Prostate gland (tissue), 2 donors: ENCODE measurements at regions not wholly inside any gene's neighbourhood (a gene's known extent, or its start where the extent isn't known, plus 50 kb on each side); places are given as distances from the start of the nearest gene placed in this dataset.

Experiments used
- DNase-seq: peaks from one replicate; pipeline ENCODE4 v3.0.0-alpha.2; 2019; ENCODE audit warnings: low spot score
- H3K27ac ChIP-seq, 2 donors: fragments of 200-600 bp; sonication (generic); 2 replicates each; pipeline ENCODE4 v1.5.1; 2017 to 2019
- H3K27me3 ChIP-seq: fragments of 200-600 bp; sonication (generic); replicated peaks from 2 replicates; pipeline ENCODE4 v1.5.1; 2019; ENCODE audit not compliant: insufficient read depth
- H3K36me3 ChIP-seq, 2 donors: fragments of 200-600 bp; sonication (generic); 1 replicate in 1 of 2; 2 replicates in 1 of 2; pipeline versions ENCODE4 v1.5.1 to v1.8.1; 2017 to 2019
- H3K4me1 ChIP-seq: fragments of 200-600 bp; sonication (generic); replicated peaks from 2 replicates; pipeline ENCODE4 v1.5.1; 2019
- H3K4me3 ChIP-seq, 2 donors: fragments of 200-600 bp; sonication (generic); 2 replicates each; pipeline ENCODE4 v1.5.1; 2017 to 2019
- H3K9me3 ChIP-seq: fragments of 200-600 bp; sonication (generic); 2 replicates; pipeline ENCODE4 v1.5.1; 2017
- CTCF ChIP-seq, 4 experiments: fragments of 200-600 bp in 2 of 4; fragments of 450-650 bp in 2 of 4; sonication (generic) in 2 of 4; IDR thresholded peaks; 1 replicate in 3 of 4; 2 replicates in 1 of 4; pipeline ENCODE4 v1.5.1; 2016 to 2019; ENCODE audit warnings: antibody characterized with exemption in 4 of 4, mild to moderate bottlenecking in 2 of 4, moderate library complexity in 2 of 4
- POLR2A ChIP-seq: fragments of 450-650 bp; IDR thresholded peaks from one replicate; pipeline ENCODE4 v1.6.1; 2016; ENCODE audit warnings: antibody characterized with exemption, mild to moderate bottlenecking
- POLR2AphosphoS5 ChIP-seq: sonication (generic); formaldehyde crosslinking; IDR thresholded peaks from one replicate; pipeline ENCODE4 v1.6.1; 2017; ENCODE audit warnings: antibody characterized with exemption
- WGBS: methylation state at CpG from one replicate; pipeline ENCODE4 v1.1.5; 2018; 5-methylcytosine and 5-hydroxymethylcytosine counted together
- intact Hi-C: fragments of 100-400 bp; cut with DNase I; formaldehyde crosslinking; loops from one replicate; pipeline ENCODE4 v1.14.2; 2022

- TF ChIP-seq POLR2A, result no peak
- TF ChIP-seq CTCF (IDR thresholded peaks at IDR 0.05), result no peak
- no peak for TF ChIP-seq POLR2AphosphoS5
- Histone ChIP-seq H3K4me3 (peak overlapping the region; percentile 27 to 39), H3K4me1 (no peaks in the 10 kb centered on the region), H3K9me3 (no peaks in the 10 kb centered on the region), H3K27ac (peak overlapping the region in 1 of 2 donors; percentile 58), H3K36me3 (no peaks in the 10 kb centered on the region), H3K27me3 (no peaks in the 10 kb centered on the region)
- intact Hi-C loops, result loop anchor here (5.0 to 10.0 kb wide), 3 partner anchors 99 to 294 kb away; no protein-coding TSS in a partner anchor
- DNase-seq, result no peak
- 3% methylated on average over 42 of the region's 101 CpGs for WGBS
Observed at GRCh38 chr18:34493566-34494358, 216.3 kb upstream of the DTNA start.

GRCh38 chr18:34494359-34494696 is 215.8 kb upstream of the DTNA start:
- Histone ChIP-seq H3K9me3 (no peaks in the 10 kb centered on the region), H3K27me3 (no peaks in the 10 kb centered on the region), H3K4me1 (no peaks in the 10 kb centered on the region), H3K4me3 (peak overlapping the region; percentile 27 to 39), H3K27ac (no peak overlapping the region), H3K36me3 (no peaks in the 10 kb centered on the region)
- 8% methylated on average over 16 of the region's 16 CpGs for WGBS
- no peak for DNase-seq
- intact Hi-C loops, result loop anchor here (5.0 to 10.0 kb wide), 3 partner anchors 98 to 293 kb away; no protein-coding TSS in a partner anchor
- no peak for TF ChIP-seq POLR2AphosphoS5
- TF ChIP-seq CTCF (IDR thresholded peaks at IDR 0.05), result no peak
- no peak for TF ChIP-seq POLR2A

GRCh38 chr18:34495506-34495905 is 214.6 kb upstream of the DTNA start:
- Histone ChIP-seq H3K36me3 (no peaks in the 10 kb centered on the region), H3K4me1 (no peaks in the 10 kb centered on the region), H3K4me3 (no peak overlapping the region), H3K27me3 (no peaks in the 10 kb centered on the region), H3K9me3 (no peaks in the 10 kb centered on the region), H3K27ac (no peak overlapping the region)
- no peak for TF ChIP-seq POLR2A
- DNase-seq, result no peak
- intact Hi-C loops, result loop anchor here (10.0 kb wide), 1 partner anchor 229 kb away; no protein-coding TSS in a partner anchor
- 51% methylated on average over 6 of the region's 6 CpGs for WGBS

GRCh38 chr18:34501553-34501952 is 208.5 kb upstream of the DTNA start:
- no peaks in the 10 kb centered on the region for H3K4me1 ChIP-seq
- no peak for DNase-seq
- no peaks in the 10 kb centered on the region for H3K27me3 ChIP-seq
- no peak overlapping the region for H3K4me3 ChIP-seq
- 81% methylated on average over 4 of the region's 4 CpGs for WGBS
- intact Hi-C loops, result no loop called here
- TF ChIP-seq POLR2AphosphoS5 (no peak), CTCF (IDR thresholded peaks at IDR 0.05) (no peak), POLR2A (no peak)
- no peak overlapping the region for H3K27ac ChIP-seq
- no peaks in the 10 kb centered on the region for H3K9me3 ChIP-seq
- no peaks in the 10 kb centered on the region for H3K36me3 ChIP-seq

GRCh38 chr18:34506198-34506597 is 203.9 kb upstream of the DTNA start:
- H3K27ac ChIP-seq, result no peak overlapping the region
- H3K4me1 ChIP-seq, result no peaks in the 10 kb centered on the region
- H3K36me3 ChIP-seq, result no peaks in the 10 kb centered on the region
- intact Hi-C loops, result no loop called here
- DNase-seq, result no peak
- H3K4me3 ChIP-seq, result no peak overlapping the region
- no peaks in the 10 kb centered on the region for H3K27me3 ChIP-seq
- H3K9me3 ChIP-seq, result no peaks in the 10 kb centered on the region
- TF ChIP-seq CTCF (IDR thresholded peaks at IDR 0.05) (no peak), POLR2A (no peak), POLR2AphosphoS5 (no peak)
- 82% methylated on average over 1 of the region's 1 CpG for WGBS
